A673 (cell line): ENCODE measurements at regions not wholly inside any gene's neighbourhood (a gene's known extent, or its start where the extent isn't known, plus 50 kb on each side); places are given as distances from the start of the nearest gene placed in this dataset.

Experiments used
- EZH2 ChIP-seq: fragments of 200-600 bp; sonication (generic); IDR thresholded peaks from 2 replicates; pipeline ENCODE4 v1.6.1; 2017; ENCODE audit warnings: borderline replicate concordance, low read depth, mild to moderate bottlenecking, mixed read lengths, antibody characterized with exemption, low read length; ENCODE audit not compliant: poor library complexity, severe bottlenecking
- TF ChIP-seq, protein P1 (sequence below): fragments of 300-800, 200-600 bp; sonication (generic); conservative IDR thresholded peaks from 2 replicates; pipeline ENCODE4 v1.5.1; 2017; ENCODE audit warnings: low read depth, mild to moderate bottlenecking, antibody characterized with exemption, low read length, moderate library complexity, mixed read lengths

DNA sequence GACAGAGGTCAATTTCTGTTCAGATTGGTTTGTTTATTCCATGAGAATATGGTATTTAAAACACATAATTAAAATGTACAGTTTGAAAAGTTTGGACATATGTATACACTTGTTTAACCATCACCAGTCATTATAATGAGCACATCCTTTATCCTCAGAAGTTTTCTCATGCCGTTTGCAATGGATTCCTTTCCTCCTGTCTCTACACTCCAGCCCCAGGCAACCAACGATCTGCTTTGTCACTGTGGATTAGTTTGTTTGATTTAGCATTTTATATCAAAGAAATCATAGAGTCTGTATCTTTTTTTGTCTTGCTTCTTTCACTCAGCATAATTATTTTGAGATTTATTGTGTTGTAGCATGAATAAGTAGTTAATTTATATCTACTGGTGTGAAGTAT, 243.0 kb upstream of the TRAM1L1 start:
- TF ChIP-seq, protein P1, sequence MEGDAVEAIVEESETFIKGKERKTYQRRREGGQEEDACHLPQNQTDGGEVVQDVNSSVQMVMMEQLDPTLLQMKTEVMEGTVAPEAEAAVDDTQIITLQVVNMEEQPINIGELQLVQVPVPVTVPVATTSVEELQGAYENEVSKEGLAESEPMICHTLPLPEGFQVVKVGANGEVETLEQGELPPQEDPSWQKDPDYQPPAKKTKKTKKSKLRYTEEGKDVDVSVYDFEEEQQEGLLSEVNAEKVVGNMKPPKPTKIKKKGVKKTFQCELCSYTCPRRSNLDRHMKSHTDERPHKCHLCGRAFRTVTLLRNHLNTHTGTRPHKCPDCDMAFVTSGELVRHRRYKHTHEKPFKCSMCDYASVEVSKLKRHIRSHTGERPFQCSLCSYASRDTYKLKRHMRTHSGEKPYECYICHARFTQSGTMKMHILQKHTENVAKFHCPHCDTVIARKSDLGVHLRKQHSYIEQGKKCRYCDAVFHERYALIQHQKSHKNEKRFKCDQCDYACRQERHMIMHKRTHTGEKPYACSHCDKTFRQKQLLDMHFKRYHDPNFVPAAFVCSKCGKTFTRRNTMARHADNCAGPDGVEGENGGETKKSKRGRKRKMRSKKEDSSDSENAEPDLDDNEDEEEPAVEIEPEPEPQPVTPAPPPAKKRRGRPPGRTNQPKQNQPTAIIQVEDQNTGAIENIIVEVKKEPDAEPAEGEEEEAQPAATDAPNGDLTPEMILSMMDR: no peak
- no peak for TF ChIP-seq EZH2
